ENCODE measurements at regions not wholly inside any gene's neighbourhood (a gene's known extent, or its start where the extent isn't known, plus 50 kb on each side); places are given as distances from the start of the nearest gene placed in this dataset.
A peak's percentile ranks its signal among the peaks of the same experiment; 100 is the strongest.
"Not testable (repeated sequence)": the region's sequence is repeated elsewhere in the genome, so short reads cannot be mapped to it uniquely, and the experiment has no call there.

DNA sequence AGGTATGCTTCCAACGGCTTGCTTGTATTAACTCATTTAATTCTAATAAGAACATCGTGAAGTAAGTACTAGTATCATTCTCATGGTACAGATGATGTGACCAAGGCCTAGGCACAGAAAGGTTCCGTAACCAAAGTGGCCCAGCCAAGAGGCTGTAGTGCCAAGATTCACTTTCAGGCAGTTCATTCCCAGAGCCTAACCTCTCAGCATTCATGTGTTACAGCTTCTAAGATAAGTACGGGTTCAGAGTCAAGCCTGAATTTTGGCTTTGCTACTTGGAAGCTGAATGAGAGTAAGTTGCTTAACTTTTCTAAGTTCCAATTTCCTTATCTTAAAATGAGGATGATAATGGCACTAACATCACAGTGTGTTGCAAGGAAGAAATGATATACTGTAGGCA lies 379.9 kb downstream of the AEBP2 start:
- Mint-ChIP-seq H3K27ac (no peak overlapping the region), H3K4me1 (no peaks in the 10 kb centered on the region), H3K27me3 (no peaks in the 10 kb centered on the region), H3K9me3 (peaks cover 3 to 13% (median 3%) of the 10 kb centered on the region in 3 donors), H3K4me3 (no peak overlapping the region), H3K36me3 (no peaks in the 10 kb centered on the region)

DNA sequence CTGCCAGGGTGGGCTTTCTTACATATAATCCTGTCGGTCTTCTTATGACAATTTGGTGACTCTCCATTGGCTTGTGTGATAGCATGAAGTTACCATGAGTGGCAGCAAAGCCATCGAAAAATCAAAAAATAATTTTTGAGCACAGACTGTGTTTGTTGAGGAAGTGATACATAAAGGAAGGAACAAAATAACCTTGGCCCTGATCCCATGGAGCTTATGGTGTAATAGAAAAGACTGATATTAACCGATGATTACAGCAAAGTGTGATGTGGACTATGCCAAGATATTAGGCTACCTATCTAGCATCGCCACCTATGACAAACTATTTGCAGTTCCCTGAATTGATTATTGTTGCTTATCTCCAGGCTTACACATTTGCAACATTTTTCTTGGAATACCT lies 383.2 kb downstream of the AEBP2 start:
- Mint-ChIP-seq H3K9me3 (peaks cover 6 to 19% (median 8%) of the 10 kb centered on the region in 3 donors), H3K4me1 (no peaks in the 10 kb centered on the region), H3K27ac (no peak overlapping the region), H3K4me3 (no peak overlapping the region), H3K36me3 (no peaks in the 10 kb centered on the region), H3K27me3 (no peaks in the 10 kb centered on the region)

- not testable (repeated sequence) for H3K36me3 Mint-ChIP-seq, H3K4me3 Mint-ChIP-seq, H3K27ac Mint-ChIP-seq, H3K4me1 Mint-ChIP-seq, H3K27me3 Mint-ChIP-seq
- H3K9me3 Mint-ChIP-seq = peaks cover 6 to 17% (median 8%) of the 10 kb centered on the region in 3 donors
Measured at GRCh38 chr12:19823326-19823725, 384.0 kb downstream of the AEBP2 start.

GRCh38 chr12:19826980-19827550 lies 387.8 kb downstream of the AEBP2 start:
- H3K36me3 Mint-ChIP-seq = no peaks in the 10 kb centered on the region
- H3K27me3 Mint-ChIP-seq = no peaks in the 10 kb centered on the region
- H3K9me3 Mint-ChIP-seq = peaks cover 8 to 35% (median 11%) of the 10 kb centered on the region in 3 donors
- H3K4me1 Mint-ChIP-seq = no peaks in the 10 kb centered on the region
- H3K27ac Mint-ChIP-seq = no peak overlapping the region
- no peak overlapping the region for H3K4me3 Mint-ChIP-seq

GRCh38 chr12:19829100-19829853 lies 390.0 kb downstream of the AEBP2 start:
- peaks cover 5 to 26% (median 8%) of the 10 kb centered on the region in 3 donors for H3K9me3 Mint-ChIP-seq
- H3K27ac Mint-ChIP-seq = no peak overlapping the region
- H3K36me3 Mint-ChIP-seq = no peaks in the 10 kb centered on the region
- H3K4me3 Mint-ChIP-seq = no peak overlapping the region
- no peaks in the 10 kb centered on the region for H3K4me1 Mint-ChIP-seq
- H3K27me3 Mint-ChIP-seq = no peaks in the 10 kb centered on the region

- H3K36me3 Mint-ChIP-seq = no peaks in the 10 kb centered on the region
- H3K4me1 Mint-ChIP-seq = no peaks in the 10 kb centered on the region
- H3K27me3 Mint-ChIP-seq = no peaks in the 10 kb centered on the region
- peak overlapping the region in 1 of 3 donors; percentile 12 for H3K27ac Mint-ChIP-seq
- peaks cover 3 to 29% (median 10%) of the 10 kb centered on the region in 3 donors for H3K9me3 Mint-ChIP-seq
- no peak overlapping the region for H3K4me3 Mint-ChIP-seq
Measured at GRCh38 chr12:19830446-19830845, 391.2 kb downstream of the AEBP2 start.

- H3K9me3 Mint-ChIP-seq = peaks cover 2 to 23% (median 7%) of the 10 kb centered on the region in 3 donors
- H3K27ac Mint-ChIP-seq = no peak overlapping the region
- H3K27me3 Mint-ChIP-seq = no peaks in the 10 kb centered on the region
- no peak overlapping the region for H3K4me3 Mint-ChIP-seq
- no peaks in the 10 kb centered on the region for H3K4me1 Mint-ChIP-seq
- H3K36me3 Mint-ChIP-seq = no peaks in the 10 kb centered on the region
Measured at GRCh38 chr12:19833775-19834501, 394.6 kb downstream of the AEBP2 start.

DNA sequence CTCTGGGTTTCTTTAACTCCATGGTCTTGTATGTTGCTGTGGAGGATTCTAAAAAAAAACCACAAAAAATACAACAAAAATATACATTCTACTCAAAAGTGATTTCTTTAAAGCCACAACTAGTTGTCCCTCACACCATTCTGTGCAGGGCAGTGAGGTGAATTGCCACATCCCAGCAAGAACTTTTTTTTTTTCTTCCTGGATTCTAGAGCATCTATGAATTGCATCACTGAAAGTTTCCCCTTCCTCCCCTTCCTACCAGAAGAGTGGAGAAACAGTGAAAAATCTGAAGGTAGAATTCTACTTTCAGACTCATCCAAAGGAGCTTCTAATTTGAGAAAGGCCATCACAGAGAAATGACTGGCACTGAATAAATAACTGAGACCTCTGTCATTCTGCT lies 395.3 kb downstream of the AEBP2 start:
- Mint-ChIP-seq H3K36me3 (no peaks in the 10 kb centered on the region), H3K4me1 (no peaks in the 10 kb centered on the region), H3K27me3 (no peaks in the 10 kb centered on the region), H3K27ac (no peak overlapping the region), H3K4me3 (no peak overlapping the region), H3K9me3 (peaks cover 2 to 21% (median 7%) of the 10 kb centered on the region in 3 donors)

DNA sequence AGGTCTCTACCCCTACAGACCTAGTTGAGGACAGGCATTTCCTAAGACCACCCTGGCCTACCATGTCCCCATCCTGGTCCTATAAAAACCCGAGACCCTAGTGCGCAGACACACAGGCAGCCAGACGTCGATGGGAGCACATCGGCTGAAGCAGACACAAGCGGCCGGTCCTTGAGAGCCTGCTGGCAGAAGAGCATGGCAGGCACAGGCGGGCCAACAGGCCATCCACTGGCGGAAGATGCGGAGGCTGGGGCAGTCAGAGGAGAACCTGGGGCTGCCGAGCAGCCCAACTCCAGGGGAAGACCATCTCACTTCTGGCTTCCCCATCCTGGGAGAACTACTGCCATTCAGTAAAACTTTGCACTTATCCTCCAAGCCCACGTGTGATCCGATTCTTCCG lies 396.8 kb downstream of the AEBP2 start:
- Mint-ChIP-seq H3K4me3 (no peak overlapping the region), H3K4me1 (no peaks in the 10 kb centered on the region), H3K36me3 (no peaks in the 10 kb centered on the region), H3K9me3 (peaks cover 2 to 13% (median 4%) of the 10 kb centered on the region in 3 donors), H3K27me3 (no peaks in the 10 kb centered on the region), H3K27ac (no peak overlapping the region)

- Mint-ChIP-seq H3K4me1 (no peaks in the 10 kb centered on the region), H3K27me3 (no peaks in the 10 kb centered on the region), H3K9me3 (peaks cover 2 to 13% (median 4%) of the 10 kb centered on the region in 3 donors), H3K27ac (no peak overlapping the region), H3K36me3 (no peaks in the 10 kb centered on the region), H3K4me3 (no peak overlapping the region)
Measured at GRCh38 chr12:19836456-19836855, 397.2 kb downstream of the AEBP2 start.

DNA sequence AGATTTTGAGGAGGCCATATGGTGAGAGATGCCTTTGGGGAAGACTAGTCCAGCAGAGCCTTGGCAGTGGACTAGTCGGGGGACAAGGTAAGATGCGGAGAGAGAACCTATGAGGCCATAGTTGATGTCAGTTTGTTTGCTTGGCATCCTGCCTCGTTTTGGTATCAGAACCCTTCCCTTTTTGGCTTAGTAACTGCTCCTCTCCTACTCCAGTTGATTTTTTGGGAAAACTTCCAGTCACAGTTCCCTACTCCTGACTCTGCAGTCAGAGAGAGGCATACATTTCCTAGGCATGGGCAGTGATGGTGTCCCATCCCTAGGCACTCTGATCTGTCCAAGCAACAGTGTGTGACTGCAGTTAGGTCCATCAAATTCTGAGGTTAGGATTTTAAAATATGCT lies 398.3 kb downstream of the AEBP2 start:
- Mint-ChIP-seq H3K36me3 (no peaks in the 10 kb centered on the region), H3K4me1 (no peaks in the 10 kb centered on the region), H3K27ac (no peak overlapping the region), H3K27me3 (no peaks in the 10 kb centered on the region), H3K4me3 (no peak overlapping the region), H3K9me3 (peaks cover 2 to 10% (median 4%) of the 10 kb centered on the region in 3 donors)

- Mint-ChIP-seq H3K4me1 (no peaks in the 10 kb centered on the region), H3K4me3 (no peak overlapping the region), H3K27ac (no peak overlapping the region), H3K36me3 (no peaks in the 10 kb centered on the region), H3K27me3 (no peaks in the 10 kb centered on the region), H3K9me3 (peaks cover 2 to 5% (median 4%) of the 10 kb centered on the region in 3 donors)
Measured at GRCh38 chr12:19841451-19841850, 402.2 kb downstream of the AEBP2 start.

GRCh38 chr12:19842116-19842515 lies 402.8 kb downstream of the AEBP2 start:
- Mint-ChIP-seq H3K9me3 (peaks cover 2 to 4% (median 3%) of the 10 kb centered on the region in 3 donors), H3K4me1 (no peaks in the 10 kb centered on the region), H3K4me3 (no peak overlapping the region), H3K36me3 (no peaks in the 10 kb centered on the region), H3K27me3 (no peaks in the 10 kb centered on the region), H3K27ac (no peak overlapping the region)

- Mint-ChIP-seq H3K27ac (no peak overlapping the region), H3K4me3 (no peak overlapping the region), H3K9me3 (peaks cover 0 to 12% (median 5%) of the 10 kb centered on the region in 3 donors), H3K4me1 (no peaks in the 10 kb centered on the region), H3K27me3 (no peaks in the 10 kb centered on the region), H3K36me3 (no peaks in the 10 kb centered on the region)
Measured at GRCh38 chr12:19844224-19844623, 404.9 kb downstream of the AEBP2 start.

GRCh38 chr12:19846574-19846973 lies 407.3 kb downstream of the AEBP2 start:
- Mint-ChIP-seq H3K27ac (no peak overlapping the region), H3K4me1 (no peaks in the 10 kb centered on the region), H3K9me3 (peaks cover 5 to 21% (median 6%) of the 10 kb centered on the region in 3 donors), H3K36me3 (no peaks in the 10 kb centered on the region), H3K27me3 (no peaks in the 10 kb centered on the region), H3K4me3 (no peak overlapping the region)
